ENCODE measurements at regions not wholly inside any gene's neighbourhood (a gene's known extent, or its start where the extent isn't known, plus 50 kb on each side); places are given as distances from the start of the nearest gene placed in this dataset.

- DNase-seq (ENCODE audit: low read depth): no peak
Observed at GRCh38 chr1:9179463-9180110, 50.7 kb upstream of the GPR157 start.

- no peak for DNase-seq (ENCODE audit: low read depth)
Observed at GRCh38 chr1:9180111-9180819, 51.4 kb upstream of the GPR157 start.

- peak; percentile 49 for DNase-seq (ENCODE audit: low read depth)
Observed at GRCh38 chr1:9181176-9181906, 52.4 kb upstream of the GPR157 start.

GRCh38 chr1:9181990-9182783 lies 52.4 kb upstream of the H6PD start:
- DNase-seq (ENCODE audit: low read depth): no peak

GRCh38 chr1:9182784-9183257 lies 51.8 kb upstream of the H6PD start:
- no peak for DNase-seq (ENCODE audit: low read depth)

- no peak for DNase-seq (ENCODE audit: low read depth)
Observed at GRCh38 chr1:9183441-9183840, 51.1 kb upstream of the H6PD start.

GRCh38 chr1:9183898-9184297 lies 50.7 kb upstream of the H6PD start:
- no peak for DNase-seq (ENCODE audit: low read depth)

GRCh38 chr1:9184749-9185148 lies 49.8 kb upstream of the H6PD start:
- DNase-seq (ENCODE audit: low read depth): no peak
